ENCODE measurements at regions not wholly inside any gene's neighbourhood (a gene's known extent, or its start where the extent isn't known, plus 50 kb on each side); places are given as distances from the start of the nearest gene placed in this dataset.
"Not testable (repeated sequence)": the region's sequence is repeated elsewhere in the genome, so short reads cannot be mapped to it uniquely, and the experiment has no call there.

DNA sequence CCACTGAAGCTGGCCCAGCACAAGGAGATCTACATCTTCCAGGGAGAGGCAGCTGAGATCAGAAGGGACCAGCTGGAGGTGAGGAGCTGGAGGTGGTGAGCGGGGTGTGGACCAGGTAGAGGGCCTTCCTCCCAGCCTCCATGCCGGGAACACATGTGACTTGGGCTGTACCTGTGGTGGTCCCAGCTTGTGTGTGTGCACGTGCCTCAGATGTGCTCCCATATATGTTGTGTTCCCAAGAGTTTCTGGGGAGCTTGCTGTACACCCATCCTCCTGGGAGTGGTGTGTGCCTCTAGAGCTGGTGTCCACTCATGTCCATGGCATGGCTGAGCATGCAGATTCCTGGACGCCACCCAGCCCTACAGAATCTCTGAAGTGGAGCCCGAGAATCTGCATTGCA lies 183.7 kb upstream of the AKAP13 start:
- not testable (repeated sequence) for H3K27ac ChIP-seq (ENCODE audit: low read length, poor library complexity, severe bottlenecking); H4K8ac ChIP-seq (ENCODE audit: low read length); H2BK12ac ChIP-seq (ENCODE audit: low read length in 2 of 2); H2AK5ac ChIP-seq (ENCODE audit: low read length, severe bottlenecking); H3K27me3 ChIP-seq (ENCODE audit: control insufficient read depth in 1 of 2, insufficient read depth in 1 of 2, low read length in 2 of 2); H2AFZ ChIP-seq (ENCODE audit: low read depth, low read length); H2BK120ac ChIP-seq (ENCODE audit: low read depth, low read length); H3K14ac ChIP-seq (ENCODE audit: low read length in 2 of 2); H2BK15ac ChIP-seq (ENCODE audit: low read depth, poor library complexity, severe bottlenecking); H3K9ac ChIP-seq (ENCODE audit: low read length); H3K4me3 ChIP-seq (ENCODE audit: insufficient read depth in 1 of 2, low read depth in 1 of 2, low read length in 2 of 2); H4K91ac ChIP-seq (ENCODE audit: low read length); H3K79me1 ChIP-seq (replicated peaks; ENCODE audit: low read length, poor library complexity, severe bottlenecking); H3K4ac ChIP-seq (ENCODE audit: low read depth in 1 of 2, low read length in 2 of 2); H3K36me3 ChIP-seq (ENCODE audit: control insufficient read depth in 1 of 2, insufficient read depth in 2 of 2, low read depth in 1 of 2, low read length in 2 of 2); H3K9me3 ChIP-seq (ENCODE audit: control insufficient read depth, low read length); DNase-seq; H3K4me2 ChIP-seq (ENCODE audit: low read length, poor library complexity, severe bottlenecking); H3K4me1 ChIP-seq (ENCODE audit: control insufficient read depth, insufficient read depth, low read depth, low read length); H2BK5ac ChIP-seq (ENCODE audit: low read depth, low read length, poor library complexity, severe bottlenecking); H3K18ac ChIP-seq (ENCODE audit: low read depth in 1 of 2, low read length in 2 of 2); H3K23ac ChIP-seq (ENCODE audit: low read length in 2 of 2)
- WGBS: no CpG with 5 or more reads among the region's 5 CpGs

DNA sequence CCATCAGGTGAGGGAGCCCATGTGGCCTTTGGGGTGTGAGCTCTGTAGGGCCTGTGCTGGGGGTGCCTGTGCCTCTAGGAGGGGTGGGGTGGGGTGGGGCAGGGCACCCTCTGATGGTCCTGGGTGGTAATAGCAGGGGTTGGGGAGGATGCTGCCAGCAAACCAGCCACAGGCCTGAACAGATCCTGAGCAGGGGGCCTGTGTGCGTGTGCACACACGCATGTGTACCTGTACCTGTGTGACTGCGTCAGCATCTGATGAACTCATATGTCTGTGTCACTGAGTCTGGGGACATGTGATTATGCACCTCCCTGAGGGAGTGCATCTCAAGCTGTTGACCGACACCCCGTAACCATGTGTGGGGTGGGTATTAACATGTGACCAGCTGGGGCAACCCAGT lies 182.8 kb upstream of the AKAP13 start:
- H3K14ac ChIP-seq (ENCODE audit: low read length in 2 of 2); H3K4me2 ChIP-seq (ENCODE audit: low read length, poor library complexity, severe bottlenecking); H3K4me1 ChIP-seq (ENCODE audit: control insufficient read depth, insufficient read depth, low read depth, low read length); H3K27me3 ChIP-seq (ENCODE audit: control insufficient read depth in 1 of 2, insufficient read depth in 1 of 2, low read length in 2 of 2); H2AFZ ChIP-seq (ENCODE audit: low read depth, low read length); H3K18ac ChIP-seq (ENCODE audit: low read depth in 1 of 2, low read length in 2 of 2); H3K4me3 ChIP-seq (ENCODE audit: insufficient read depth in 1 of 2, low read depth in 1 of 2, low read length in 2 of 2); H3K79me1 ChIP-seq (replicated peaks; ENCODE audit: low read length, poor library complexity, severe bottlenecking); H3K9ac ChIP-seq (ENCODE audit: low read length); H2BK15ac ChIP-seq (ENCODE audit: low read depth, poor library complexity, severe bottlenecking); H2BK5ac ChIP-seq (ENCODE audit: low read depth, low read length, poor library complexity, severe bottlenecking); H2BK12ac ChIP-seq (ENCODE audit: low read length in 2 of 2); H3K36me3 ChIP-seq (ENCODE audit: control insufficient read depth in 1 of 2, insufficient read depth in 2 of 2, low read depth in 1 of 2, low read length in 2 of 2); H2AK5ac ChIP-seq (ENCODE audit: low read length, severe bottlenecking); DNase-seq; H3K23ac ChIP-seq (ENCODE audit: low read length in 2 of 2); H2BK120ac ChIP-seq (ENCODE audit: low read depth, low read length); H4K91ac ChIP-seq (ENCODE audit: low read length); H4K8ac ChIP-seq (ENCODE audit: low read length); H3K9me3 ChIP-seq (ENCODE audit: control insufficient read depth, low read length); H3K27ac ChIP-seq (ENCODE audit: low read length, poor library complexity, severe bottlenecking); H3K4ac ChIP-seq (ENCODE audit: low read depth in 1 of 2, low read length in 2 of 2): not testable (repeated sequence)
- no CpG with 5 or more reads among the region's 5 CpGs for WGBS

DNA sequence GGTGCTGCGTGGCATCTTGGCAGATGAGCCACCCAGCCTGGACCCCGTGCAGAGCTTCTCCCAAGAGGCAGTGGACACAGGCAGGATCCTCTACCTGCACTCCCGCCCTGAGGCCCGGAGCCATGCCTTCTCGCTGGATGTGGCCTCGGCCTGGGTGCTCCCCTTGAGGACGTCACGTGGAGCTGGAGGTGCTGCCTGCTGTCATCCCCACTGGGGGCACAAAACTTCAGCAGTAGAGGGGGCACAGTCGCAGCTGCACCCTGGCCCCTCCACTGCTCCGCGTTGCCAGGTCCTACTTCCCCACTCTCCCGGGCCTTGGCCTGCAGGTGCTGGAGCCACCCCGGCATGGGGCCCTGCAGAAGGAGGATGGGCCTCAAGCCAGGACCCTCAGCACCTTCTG lies 182.0 kb upstream of the AKAP13 start:
- not testable (repeated sequence) for H3K9me3 ChIP-seq (ENCODE audit: control insufficient read depth, low read length); H3K27me3 ChIP-seq (ENCODE audit: control insufficient read depth in 1 of 2, insufficient read depth in 1 of 2, low read length in 2 of 2); DNase-seq; H3K9ac ChIP-seq (ENCODE audit: low read length); H2BK120ac ChIP-seq (ENCODE audit: low read depth, low read length); H3K14ac ChIP-seq (ENCODE audit: low read length in 2 of 2); H3K18ac ChIP-seq (ENCODE audit: low read depth in 1 of 2, low read length in 2 of 2); H2AK5ac ChIP-seq (ENCODE audit: low read length, severe bottlenecking); H2BK15ac ChIP-seq (ENCODE audit: low read depth, poor library complexity, severe bottlenecking); H3K4me1 ChIP-seq (ENCODE audit: control insufficient read depth, insufficient read depth, low read depth, low read length); H2AFZ ChIP-seq (ENCODE audit: low read depth, low read length); H3K27ac ChIP-seq (ENCODE audit: low read length, poor library complexity, severe bottlenecking); H3K79me1 ChIP-seq (replicated peaks; ENCODE audit: low read length, poor library complexity, severe bottlenecking); H3K4me2 ChIP-seq (ENCODE audit: low read length, poor library complexity, severe bottlenecking); H3K4ac ChIP-seq (ENCODE audit: low read depth in 1 of 2, low read length in 2 of 2); H3K4me3 ChIP-seq (ENCODE audit: insufficient read depth in 1 of 2, low read depth in 1 of 2, low read length in 2 of 2); H2BK12ac ChIP-seq (ENCODE audit: low read length in 2 of 2); H3K36me3 ChIP-seq (ENCODE audit: control insufficient read depth in 1 of 2, insufficient read depth in 2 of 2, low read depth in 1 of 2, low read length in 2 of 2); H3K23ac ChIP-seq (ENCODE audit: low read length in 2 of 2); H4K8ac ChIP-seq (ENCODE audit: low read length); H2BK5ac ChIP-seq (ENCODE audit: low read depth, low read length, poor library complexity, severe bottlenecking); H4K91ac ChIP-seq (ENCODE audit: low read length)
- WGBS: no CpG with 5 or more reads among the region's 13 CpGs

DNA sequence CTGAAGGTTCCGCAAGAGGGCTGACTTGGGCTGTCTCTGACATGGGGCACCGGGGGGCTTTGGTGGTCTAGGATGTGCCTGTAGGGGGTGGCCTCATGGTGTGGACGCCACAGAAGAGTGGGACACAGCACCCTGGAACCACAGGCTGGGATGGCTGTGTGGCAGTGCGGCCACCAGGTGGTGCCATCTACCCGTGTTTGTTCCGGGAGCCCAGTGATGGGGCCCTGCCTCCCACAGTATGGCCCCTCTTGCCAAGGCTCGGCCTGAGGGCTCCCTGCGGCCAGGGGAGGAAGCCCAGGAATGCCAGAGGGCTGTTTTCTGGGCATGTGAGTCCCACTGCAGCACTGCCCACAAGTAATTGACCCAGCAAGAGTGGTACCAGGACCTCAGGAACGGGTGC lies 180.2 kb upstream of the AKAP13 start:
- H3K4ac ChIP-seq (ENCODE audit: low read depth in 1 of 2, low read length in 2 of 2); H3K27ac ChIP-seq (ENCODE audit: low read length, poor library complexity, severe bottlenecking): not testable (repeated sequence)

More for the DNA sequence above, 180.2 kb upstream of the AKAP13 start:
- H3K18ac ChIP-seq (ENCODE audit: low read depth in 1 of 2, low read length in 2 of 2); H3K23ac ChIP-seq (ENCODE audit: low read length in 2 of 2); H4K8ac ChIP-seq (ENCODE audit: low read length); H2BK15ac ChIP-seq (ENCODE audit: low read depth, poor library complexity, severe bottlenecking); H3K9me3 ChIP-seq (ENCODE audit: control insufficient read depth, low read length); H4K91ac ChIP-seq (ENCODE audit: low read length); H3K9ac ChIP-seq (ENCODE audit: low read length); H3K27me3 ChIP-seq (ENCODE audit: control insufficient read depth in 1 of 2, insufficient read depth in 1 of 2, low read length in 2 of 2); H3K14ac ChIP-seq (ENCODE audit: low read length in 2 of 2); H2BK5ac ChIP-seq (ENCODE audit: low read depth, low read length, poor library complexity, severe bottlenecking); H3K4me1 ChIP-seq (ENCODE audit: control insufficient read depth, insufficient read depth, low read depth, low read length); DNase-seq; H2AFZ ChIP-seq (ENCODE audit: low read depth, low read length); H2AK5ac ChIP-seq (ENCODE audit: low read length, severe bottlenecking); H3K79me1 ChIP-seq (replicated peaks; ENCODE audit: low read length, poor library complexity, severe bottlenecking); H2BK12ac ChIP-seq (ENCODE audit: low read length in 2 of 2); H3K36me3 ChIP-seq (ENCODE audit: control insufficient read depth in 1 of 2, insufficient read depth in 2 of 2, low read depth in 1 of 2, low read length in 2 of 2); H3K4me3 ChIP-seq (ENCODE audit: insufficient read depth in 1 of 2, low read depth in 1 of 2, low read length in 2 of 2); H2BK120ac ChIP-seq (ENCODE audit: low read depth, low read length); H3K4me2 ChIP-seq (ENCODE audit: low read length, poor library complexity, severe bottlenecking): not testable (repeated sequence)
- no CpG with 5 or more reads among the region's 9 CpGs for whole genome bisulfite sequencing

Measured in mesenchymal stem cell (in vitro differentiated cells and primary cell).